Superior temporal gyrus (tissue), 1 donor: ENCODE measurements at regions not wholly inside any gene's neighbourhood (a gene's known extent, or its start where the extent isn't known, plus 50 kb on each side); places are given as distances from the start of the nearest gene placed in this dataset.
"Not testable (repeated sequence)": the region's sequence is repeated elsewhere in the genome, so short reads cannot be mapped to it uniquely, and the experiment has no call there.

Experiments used
- DNase-seq: peaks from one replicate; pipeline ENCODE4 v3.0.0-alpha.2; 2016; ENCODE audit errors: extremely low spot score

GRCh38 chr6:28768187-28768913 lies 155.4 kb downstream of the TRIM27 start:
- DNase-seq = no peak

GRCh38 chr6:28769626-28770402 lies 154.0 kb downstream of the TRIM27 start:
- DNase-seq = no peak

- DNase-seq = no peak
Observed at GRCh38 chr6:28770732-28771131, 153.1 kb downstream of the TRIM27 start.

GRCh38 chr6:28771401-28772267 lies 152.2 kb downstream of the TRIM27 start:
- DNase-seq = no peak

- no peak for DNase-seq
Observed at GRCh38 chr6:28772480-28773381, 151.1 kb downstream of the TRIM27 start.

GRCh38 chr6:28774292-28775051 lies 149.3 kb downstream of the TRIM27 start:
- no peak for DNase-seq

- DNase-seq = no peak
Observed at GRCh38 chr6:28775052-28775376, 148.8 kb downstream of the TRIM27 start.

- no peak for DNase-seq
Observed at GRCh38 chr6:28775405-28776129, 148.2 kb downstream of the TRIM27 start.

GRCh38 chr6:28776269-28777146 lies 147.3 kb downstream of the TRIM27 start:
- no peak for DNase-seq

- DNase-seq = no peak
Observed at GRCh38 chr6:28777147-28777461, 146.7 kb downstream of the TRIM27 start.

GRCh38 chr6:28782113-28782673 lies 141.6 kb downstream of the TRIM27 start:
- DNase-seq = no peak

- DNase-seq = no peak
Observed at GRCh38 chr6:28785962-28786679, 137.7 kb downstream of the TRIM27 start.

GRCh38 chr6:28789553-28790083 lies 134.2 kb downstream of the TRIM27 start:
- DNase-seq = no peak

GRCh38 chr6:28791002-28791383 lies 132.8 kb downstream of the TRIM27 start:
- no peak for DNase-seq

- no peak for DNase-seq
Observed at GRCh38 chr6:28794175-28795002, 129.4 kb downstream of the TRIM27 start.

GRCh38 chr6:28800647-28801046 lies 123.1 kb downstream of the TRIM27 start:
- DNase-seq = not testable (repeated sequence)
